GM21367 (cell line): ENCODE measurements at regions not wholly inside any gene's neighbourhood (a gene's known extent, or its start where the extent isn't known, plus 50 kb on each side); places are given as distances from the start of the nearest gene placed in this dataset.

Experiments used
- ATAC-seq: cut with Tn5 transposase; IDR thresholded peaks from one replicate; pipeline ENCODE4 v1.9.1; 2021; ENCODE audit not compliant: unreplicated experiment

- no peak for ATAC-seq
Observed at GRCh38 chr2:195606179-195606578, 50.8 kb upstream of the SLC39A10 start.

- no peak for ATAC-seq
Observed at GRCh38 chr2:195604706-195605105, 52.3 kb upstream of the SLC39A10 start.

- no peak for ATAC-seq
Observed at GRCh38 chr2:195603998-195604397, 53.0 kb upstream of the SLC39A10 start.

- ATAC-seq: no peak
Observed at GRCh38 chr2:195603408-195603807, 53.6 kb upstream of the SLC39A10 start.

- ATAC-seq: no peak
Observed at GRCh38 chr2:195602687-195603086, 54.3 kb upstream of the SLC39A10 start.

GRCh38 chr2:195601361-195601760, 55.7 kb upstream of the SLC39A10 start:
- no peak for ATAC-seq

- no peak for ATAC-seq
Observed at GRCh38 chr2:195600778-195601177, 56.2 kb upstream of the SLC39A10 start.

GRCh38 chr2:195596840-195597239, 60.2 kb upstream of the SLC39A10 start:
- no peak for ATAC-seq

- ATAC-seq: no peak
Observed at GRCh38 chr2:195595825-195596224, 61.2 kb upstream of the SLC39A10 start.

GRCh38 chr2:195594919-195595694, 61.9 kb upstream of the SLC39A10 start:
- no peak for ATAC-seq

- ATAC-seq: peak; percentile 57
Observed at GRCh38 chr2:195594248-195594647, 62.8 kb upstream of the SLC39A10 start.

GRCh38 chr2:195592105-195592504, 64.9 kb upstream of the SLC39A10 start:
- ATAC-seq: no peak

GRCh38 chr2:195590861-195591205, 66.2 kb upstream of the SLC39A10 start:
- ATAC-seq: no peak

- ATAC-seq: no peak
Observed at GRCh38 chr2:195590199-195590860, 66.7 kb upstream of the SLC39A10 start.

- ATAC-seq: no peak
Observed at GRCh38 chr2:195587966-195588365, 69.1 kb upstream of the SLC39A10 start.

GRCh38 chr2:195586062-195586714, 70.8 kb upstream of the SLC39A10 start:
- ATAC-seq: no peak

GRCh38 chr2:195582188-195582587, 74.8 kb upstream of the SLC39A10 start:
- ATAC-seq: no peak

GRCh38 chr2:195579776-195580555, 77.1 kb upstream of the SLC39A10 start:
- peak; percentile 78 for ATAC-seq

- no peak for ATAC-seq
Observed at GRCh38 chr2:195575879-195576401, 81.1 kb upstream of the SLC39A10 start.

GRCh38 chr2:195575016-195575415, 82.0 kb upstream of the SLC39A10 start:
- ATAC-seq: no peak

GRCh38 chr2:195574312-195574711, 82.7 kb upstream of the SLC39A10 start:
- no peak for ATAC-seq
